SKM-1 (cell line): ENCODE measurements at regions not wholly inside any gene's neighbourhood (a gene's known extent, or its start where the extent isn't known, plus 50 kb on each side); places are given as distances from the start of the nearest gene placed in this dataset.
"Not testable (repeated sequence)": the region's sequence is repeated elsewhere in the genome, so short reads cannot be mapped to it uniquely, and the experiment has no call there.

Source experiments
- DNase-seq: peaks from one replicate; lab custom pipeline; 2025; ENCODE audit not compliant: unreplicated experiment; lab: John Stamatoyannopoulos, UW

DNA sequence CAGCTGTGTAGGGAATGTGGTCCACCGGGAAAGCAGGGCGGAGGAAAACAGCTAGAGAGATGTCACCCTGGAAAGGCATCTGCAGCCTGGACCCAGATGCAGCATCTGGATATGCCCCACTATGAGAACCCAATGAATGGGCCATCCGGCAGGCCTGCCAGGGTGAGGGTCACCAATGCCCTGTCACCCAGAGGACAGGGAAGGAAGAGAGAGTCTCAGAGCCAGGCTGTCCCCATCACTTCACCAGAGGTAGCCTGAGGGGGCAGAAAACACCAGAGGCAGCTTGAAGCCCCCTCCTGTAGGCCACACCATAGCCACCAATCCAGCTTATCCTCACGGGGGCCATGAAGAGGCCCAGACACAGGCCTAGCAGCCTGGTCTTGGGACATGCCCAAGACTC lies 118.8 kb downstream of the TUBA3C start:
- no peak for DNase-seq

DNA sequence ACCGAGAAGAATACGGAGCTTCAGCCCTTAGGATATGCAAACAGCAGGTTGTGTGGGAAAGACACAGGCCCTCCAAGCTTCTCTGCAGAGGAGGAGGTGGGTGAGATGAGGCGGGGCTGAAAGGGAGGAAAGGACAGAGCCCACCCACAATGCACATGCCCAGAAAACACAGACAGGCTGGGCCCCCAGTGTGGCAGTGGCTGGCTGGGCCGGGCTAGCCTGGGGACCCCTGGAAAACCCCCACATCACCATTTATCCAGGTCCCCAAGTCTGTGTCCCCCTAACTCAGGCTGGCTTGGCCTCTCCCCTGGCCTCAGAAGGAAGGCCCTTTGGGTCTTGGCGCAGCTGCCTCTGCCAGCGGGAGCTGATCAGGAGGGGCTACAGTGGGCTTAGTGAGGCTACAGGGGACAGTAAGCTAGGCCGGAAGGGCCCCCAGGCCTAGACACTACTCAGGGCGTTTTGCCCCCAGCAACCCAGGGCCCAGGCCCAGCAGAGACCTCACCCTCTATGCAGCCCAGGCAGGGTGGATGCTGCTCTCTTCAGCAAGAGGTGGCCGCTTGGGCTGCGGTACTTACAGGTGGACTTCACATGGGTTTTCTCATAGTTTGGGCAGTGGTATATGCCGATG lies 119.5 kb downstream of the TUBA3C start:
- no peak for DNase-seq

DNA sequence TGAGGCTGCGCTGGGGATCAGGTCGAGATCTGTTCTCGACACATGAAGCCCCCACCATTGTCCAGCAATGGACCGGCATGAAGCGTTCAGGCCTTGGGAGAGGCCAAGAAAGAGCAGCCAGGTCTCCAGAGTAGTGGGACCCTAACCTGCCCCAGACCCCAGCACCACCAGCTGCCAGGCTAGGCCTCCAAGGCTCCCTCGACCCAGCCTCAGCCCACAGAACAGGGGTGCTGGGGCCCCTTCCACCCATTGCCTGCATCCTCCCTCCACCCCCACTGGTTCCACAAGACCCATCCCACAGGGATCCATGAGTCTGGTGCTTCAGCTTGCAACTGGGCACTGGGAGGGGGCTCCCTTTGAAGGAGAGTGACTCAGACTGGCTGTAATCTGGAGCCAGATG lies 120.3 kb downstream of the TUBA3C start:
- no peak for DNase-seq

DNA sequence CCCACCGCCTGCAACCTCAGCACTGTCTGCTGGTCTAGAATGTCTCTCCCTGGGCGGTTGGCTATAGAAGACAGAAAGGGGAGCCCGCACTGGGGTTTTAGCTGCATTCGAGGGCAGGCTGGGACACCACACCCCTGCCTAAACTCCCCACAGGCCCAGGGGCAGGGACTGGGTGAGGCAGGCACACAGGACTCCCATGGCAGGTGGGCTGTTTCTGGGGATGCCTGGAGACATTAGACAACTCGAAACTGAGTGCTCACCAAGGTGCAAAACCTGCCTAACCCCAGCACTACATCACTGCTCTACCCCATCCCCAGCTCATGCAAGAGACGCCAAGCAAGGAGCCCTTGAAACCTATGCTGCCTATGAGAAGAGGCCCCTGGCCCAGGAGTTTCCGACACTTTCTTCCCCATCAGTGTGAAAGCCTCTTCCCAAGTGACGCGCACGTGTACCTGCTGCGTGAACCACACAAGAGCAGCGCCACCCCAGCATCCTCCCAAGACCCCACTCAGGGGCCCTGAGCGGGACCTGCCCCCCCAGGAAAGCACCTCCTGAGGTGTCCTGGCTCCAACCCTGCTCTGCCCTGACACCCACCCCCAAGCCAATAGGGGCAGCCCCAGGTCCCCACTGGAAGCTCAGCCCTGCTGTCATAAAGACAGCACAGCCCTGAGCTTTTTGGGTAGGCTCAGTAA lies 121.2 kb downstream of the TUBA3C start:
- no peak for DNase-seq

DNA sequence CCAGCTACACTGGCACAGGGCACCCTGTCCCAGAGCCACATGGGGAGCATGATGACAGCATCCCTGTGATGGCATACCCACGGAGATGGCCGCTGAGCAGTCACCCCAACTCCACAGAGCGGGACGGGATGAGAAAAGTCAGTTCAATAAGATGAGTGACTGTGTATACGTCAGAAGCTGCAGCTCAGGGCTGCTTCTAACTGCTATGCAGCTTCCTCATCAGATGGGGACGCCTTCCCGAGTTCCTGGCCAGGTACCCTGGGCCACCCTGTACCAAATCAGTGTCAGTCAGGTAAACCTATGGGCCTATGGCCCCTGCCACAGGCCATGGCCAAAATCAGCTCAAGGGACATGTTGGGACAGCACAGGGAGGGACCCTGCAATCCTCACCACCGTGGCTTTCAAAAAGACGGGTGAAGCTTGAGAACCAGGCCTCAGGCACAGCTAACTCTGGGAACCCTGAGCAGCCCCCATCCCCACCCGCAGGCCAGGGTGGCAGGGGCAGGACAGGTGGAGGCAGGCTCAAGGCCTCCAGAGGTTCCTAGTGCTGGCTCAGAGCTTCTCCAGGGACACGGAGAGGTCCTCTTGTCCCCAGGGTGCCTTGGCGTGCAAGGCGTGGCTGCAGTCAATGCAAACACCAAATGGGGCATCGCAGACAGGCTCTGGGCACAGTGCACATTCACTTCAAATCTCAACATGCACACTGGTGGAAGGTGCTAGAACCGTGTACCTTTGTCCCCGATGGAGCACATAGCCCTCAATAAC lies 122.4 kb downstream of the TUBA3C start:
- no peak for DNase-seq

DNA sequence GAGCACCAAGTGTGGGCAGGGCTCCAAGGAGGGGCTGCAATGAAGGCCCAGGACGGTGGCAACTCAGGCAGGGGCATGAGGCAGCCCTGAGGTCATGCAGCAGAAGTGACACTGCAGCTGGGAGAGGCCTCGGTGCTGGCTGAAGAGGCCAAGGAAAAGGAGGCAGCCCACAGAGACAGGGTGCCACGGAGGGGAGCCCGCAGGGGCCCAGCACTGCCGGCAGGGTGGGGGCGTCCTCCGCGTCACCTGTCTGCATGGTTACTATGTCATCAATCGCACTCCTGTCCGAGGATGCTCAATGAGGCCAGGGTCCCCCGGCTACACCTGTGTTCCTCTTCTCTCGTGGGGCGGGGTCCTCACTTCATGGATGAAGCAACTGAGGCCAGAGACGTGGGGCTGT lies 123.1 kb downstream of the TUBA3C start:
- DNase-seq, result no peak

DNA sequence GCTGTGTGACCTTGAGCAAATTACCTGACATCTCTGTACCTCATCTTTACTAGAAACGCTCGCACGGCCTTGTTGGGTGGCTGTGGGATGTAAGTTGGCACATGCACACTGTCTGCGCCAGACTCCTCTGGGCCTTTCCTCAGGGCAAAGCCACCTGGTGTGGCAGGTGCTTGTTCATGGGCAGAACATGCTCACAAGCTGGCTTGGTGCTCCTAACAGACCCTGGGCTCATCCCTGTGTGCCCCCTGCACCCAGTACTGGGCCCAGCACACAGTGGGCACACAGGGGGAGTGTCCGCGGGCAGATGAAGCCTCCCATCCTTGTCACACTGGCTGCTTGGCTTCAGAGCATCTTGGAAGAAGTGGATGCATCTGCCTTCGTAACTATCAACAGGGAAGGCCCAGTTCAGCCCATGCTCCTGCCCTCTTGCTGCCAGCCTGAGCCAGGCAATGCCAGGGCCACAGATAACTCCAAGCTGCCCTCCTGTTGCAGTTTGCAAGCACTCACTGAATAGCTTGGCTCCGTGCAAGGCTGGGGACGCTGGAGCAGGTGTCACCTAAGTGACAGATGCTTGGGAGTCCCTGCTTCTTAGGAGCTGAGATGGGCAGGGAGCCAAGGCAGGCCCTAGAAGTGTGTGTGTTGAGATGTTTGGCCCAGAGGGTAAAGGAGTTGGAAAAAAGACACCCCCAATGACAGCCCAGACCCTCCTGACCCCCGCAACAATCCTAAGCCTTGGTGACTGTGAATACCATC lies 123.9 kb downstream of the TUBA3C start:
- no peak for DNase-seq

DNA sequence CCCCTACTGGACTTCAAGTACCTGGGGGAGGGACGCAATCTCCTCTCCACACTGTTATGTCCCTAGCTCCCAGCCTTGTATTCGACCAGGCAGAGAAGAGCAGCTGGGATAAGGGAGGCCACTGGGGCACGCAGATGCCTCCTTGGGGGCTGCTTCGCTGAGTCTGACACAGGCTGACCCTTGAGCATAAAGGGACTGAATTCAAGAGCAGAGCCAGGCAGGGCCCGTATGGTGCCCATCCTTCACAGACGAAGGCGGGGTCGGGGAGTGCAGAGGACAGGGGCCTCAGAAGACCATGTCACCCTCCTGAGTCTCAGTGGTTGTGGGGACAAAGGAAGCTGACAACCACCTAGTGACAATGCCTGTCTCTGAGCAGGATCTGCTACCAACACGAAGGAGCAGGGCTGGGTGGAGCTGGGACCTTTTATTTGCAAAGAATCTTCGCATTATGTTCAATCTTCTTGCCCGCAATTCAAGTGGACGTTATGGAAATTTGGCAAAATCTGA lies 124.6 kb downstream of the TUBA3C start:
- no peak for DNase-seq

DNA sequence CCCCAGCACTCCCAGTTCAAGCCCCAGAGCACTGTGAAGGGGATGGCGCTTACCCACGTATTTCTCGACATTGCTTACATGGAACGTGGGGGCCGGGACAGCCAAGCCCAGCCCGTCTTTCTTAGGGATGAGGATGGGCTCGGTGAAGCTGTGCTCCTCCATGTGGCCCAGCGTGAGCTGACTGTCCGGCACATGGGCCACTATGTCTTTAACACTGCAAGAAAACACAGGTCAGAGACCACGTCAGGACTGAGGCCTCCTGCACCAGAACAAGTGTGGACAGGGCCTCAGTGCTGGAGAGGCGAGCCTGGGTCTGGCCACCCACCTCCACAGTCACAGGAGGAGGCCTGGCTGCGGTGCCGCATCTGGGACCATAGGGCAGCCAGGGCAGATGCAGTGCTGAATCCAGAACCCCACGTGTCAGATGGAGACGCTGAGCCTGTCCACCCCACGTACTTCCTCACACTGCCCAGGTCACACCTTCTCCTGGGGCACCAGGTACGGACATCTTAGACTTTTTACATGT lies 125.2 kb downstream of the TUBA3C start:
- DNase-seq, result no peak

DNA sequence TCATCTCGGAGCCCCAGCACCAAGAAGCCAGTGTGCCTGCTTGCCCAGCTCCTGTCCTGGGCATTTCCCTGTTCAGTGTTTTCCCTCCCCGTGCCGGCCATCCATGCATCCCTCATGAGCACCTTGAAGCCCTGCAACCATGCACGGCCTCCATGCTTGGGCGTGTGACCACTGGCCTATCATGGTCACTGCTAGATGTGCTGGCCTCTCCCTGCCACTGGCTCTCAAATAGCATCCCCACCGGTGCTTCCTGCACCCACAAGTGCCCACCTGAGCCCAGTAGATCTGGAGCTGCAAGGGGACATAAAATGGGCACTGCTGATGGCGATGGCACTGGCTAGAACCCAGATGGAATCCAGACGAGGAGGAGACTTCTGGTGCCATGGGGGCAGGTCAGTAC lies 126.0 kb downstream of the TUBA3C start:
- no peak for DNase-seq

DNA sequence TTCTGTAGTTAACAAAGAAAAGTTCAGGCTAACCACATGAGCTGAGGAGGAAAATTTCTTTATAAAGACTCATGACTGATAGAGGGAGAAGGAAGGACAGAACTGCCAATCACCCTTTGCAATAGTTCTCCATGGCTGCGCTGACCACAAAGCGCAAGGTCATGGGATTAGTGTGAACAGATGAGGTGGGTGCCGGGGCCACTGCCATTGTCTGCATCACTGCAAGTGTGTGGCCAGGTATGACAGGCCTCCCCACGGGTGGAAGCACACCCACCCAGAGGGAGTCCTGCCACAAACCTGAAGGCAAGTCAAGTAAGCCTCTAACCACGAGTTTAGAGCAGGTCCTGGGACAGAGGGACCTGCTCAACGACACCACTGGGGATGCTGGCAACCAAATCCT lies 128.1 kb downstream of the TUBA3C start:
- no peak for DNase-seq

DNA sequence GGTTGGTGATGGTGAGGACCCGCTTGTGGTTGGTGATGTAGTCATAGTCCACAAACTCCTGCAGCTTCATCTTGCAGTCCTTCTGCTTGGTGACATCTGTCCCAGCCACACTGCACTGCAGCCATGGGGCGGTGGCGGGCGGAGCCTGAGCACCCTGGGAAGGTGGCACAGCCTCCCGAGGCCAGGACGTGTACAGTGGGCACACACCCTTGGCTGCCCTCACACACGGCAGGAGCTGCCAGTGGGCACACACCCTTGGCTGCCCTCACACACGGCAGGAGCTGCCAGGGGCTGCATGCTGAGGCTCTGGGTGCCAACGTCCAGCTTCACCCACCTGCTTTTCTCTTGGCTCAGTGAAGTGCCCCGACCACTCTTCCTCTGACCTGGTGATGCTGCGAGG lies 128.7 kb downstream of the TUBA3C start:
- no peak for DNase-seq

DNA sequence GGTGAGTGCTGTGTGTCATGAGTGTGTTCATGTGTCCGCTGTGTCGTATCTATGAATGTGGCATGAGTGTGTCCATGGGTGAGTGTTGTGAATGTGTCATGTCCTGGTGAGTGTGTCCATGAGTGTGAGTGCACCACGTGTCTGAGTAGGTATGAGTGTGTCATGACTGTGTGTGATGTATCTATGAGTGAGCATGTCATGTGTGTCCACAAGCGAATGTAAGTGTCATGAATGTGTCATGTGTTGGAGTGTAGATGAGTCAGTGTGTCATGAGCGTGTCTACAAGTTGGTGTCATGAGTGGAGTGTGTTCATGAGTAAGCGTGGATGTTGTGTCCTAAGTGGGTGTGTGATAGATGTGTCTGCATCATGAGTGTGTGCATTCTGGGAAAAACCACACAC lies 129.4 kb downstream of the TUBA3C start:
- DNase-seq, result no peak

DNA sequence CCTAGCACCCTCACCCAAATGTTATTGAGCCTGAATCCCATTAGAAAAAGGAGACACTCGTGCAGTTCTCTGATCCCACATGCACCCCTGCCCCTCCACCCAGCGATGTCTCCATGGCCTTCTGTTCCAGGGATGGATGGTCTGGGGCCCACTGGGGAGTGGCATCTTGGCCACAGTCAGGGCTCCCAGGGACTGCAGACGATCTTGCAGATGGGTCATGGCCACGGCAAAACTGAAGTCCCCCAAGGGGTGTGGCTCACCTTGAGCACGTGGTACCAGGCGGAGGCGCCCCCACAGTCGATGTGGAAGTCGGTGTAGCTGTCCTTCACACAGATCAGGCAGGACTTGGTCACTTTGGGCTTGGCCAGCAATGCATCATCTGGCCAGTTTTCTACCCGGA lies 130.7 kb downstream of the TUBA3C start:
- DNase-seq, result no peak

DNA sequence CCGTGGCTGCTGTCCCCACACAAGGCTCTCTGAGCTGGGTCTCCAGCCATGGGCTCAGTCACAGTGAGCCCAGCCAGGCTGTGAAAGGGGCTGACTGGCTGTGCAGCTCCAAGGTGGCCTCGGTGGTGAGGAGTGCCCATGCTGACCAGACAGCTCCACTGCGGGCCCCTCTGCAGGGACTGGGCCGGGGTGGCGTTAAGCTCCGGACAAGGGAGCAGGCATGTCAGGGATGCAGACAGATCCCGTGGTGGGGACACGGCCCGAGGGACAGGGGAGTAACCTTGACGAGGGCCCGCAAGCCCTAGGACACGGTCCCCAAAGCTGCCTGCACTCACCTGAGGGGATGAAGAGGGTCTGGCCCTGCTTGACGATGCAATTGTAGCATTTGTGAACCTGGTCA lies 132.0 kb downstream of the TUBA3C start:
- not testable (repeated sequence) for DNase-seq

DNA sequence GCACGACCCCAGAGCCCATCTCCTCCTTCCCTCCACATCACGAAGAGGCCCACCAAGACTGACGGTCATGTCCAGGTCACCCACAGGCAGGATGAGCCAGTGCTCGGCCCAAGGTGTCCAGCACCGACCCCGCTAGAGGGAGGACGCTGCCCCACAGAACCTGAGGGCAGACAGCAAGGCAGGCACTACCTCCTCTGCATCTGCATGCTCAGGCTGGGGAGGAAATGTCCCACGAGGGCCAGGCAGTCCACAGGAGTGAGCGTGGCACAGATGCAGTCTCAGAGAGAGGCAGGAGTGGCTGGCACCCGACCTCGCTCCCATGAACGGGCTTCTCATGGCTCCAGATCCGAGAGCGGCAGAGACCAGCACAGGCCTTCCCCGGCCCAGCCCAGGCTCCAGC lies 133.2 kb downstream of the TUBA3C start:
- DNase-seq, result no peak

DNA sequence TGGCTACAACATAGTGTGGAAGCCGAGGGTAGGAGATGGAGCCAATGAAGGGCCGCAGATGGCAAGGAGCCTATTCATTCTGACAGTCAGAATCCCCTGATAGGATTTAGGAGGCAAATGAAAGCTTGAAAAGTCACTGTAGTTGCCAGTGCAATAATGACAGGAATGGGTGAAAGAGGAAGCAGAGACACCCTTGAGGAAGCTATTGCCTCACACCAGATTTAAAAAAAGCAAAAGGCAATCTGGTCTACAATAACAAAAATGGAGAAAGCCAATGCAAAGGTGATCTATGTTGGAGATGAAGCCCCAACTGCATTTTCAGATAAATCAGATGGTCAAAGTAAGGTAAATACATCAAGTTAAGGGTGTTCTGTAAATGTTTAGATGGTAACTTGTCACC lies 158.5 kb downstream of the TUBA3C start:
- peak; percentile 28 for DNase-seq

DNA sequence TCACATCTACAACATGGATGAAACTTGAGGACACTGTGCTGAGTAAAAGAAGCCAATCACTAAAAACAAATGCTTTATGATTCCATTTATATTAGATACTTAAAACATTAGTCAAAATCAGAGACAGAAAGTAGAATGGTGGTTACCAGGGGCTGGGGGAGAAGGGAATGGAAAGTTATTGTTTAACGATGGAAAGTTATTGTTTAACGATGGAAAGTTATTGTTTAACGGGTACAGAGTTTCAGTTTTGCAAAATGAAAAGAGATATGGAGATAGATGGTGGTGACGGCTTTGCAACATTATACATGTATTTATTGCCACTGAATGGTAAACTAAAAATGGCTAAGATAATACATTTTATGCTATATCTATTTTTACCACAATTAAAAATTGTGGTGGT lies 160.6 kb downstream of the TUBA3C start:
- no peak for DNase-seq

DNA sequence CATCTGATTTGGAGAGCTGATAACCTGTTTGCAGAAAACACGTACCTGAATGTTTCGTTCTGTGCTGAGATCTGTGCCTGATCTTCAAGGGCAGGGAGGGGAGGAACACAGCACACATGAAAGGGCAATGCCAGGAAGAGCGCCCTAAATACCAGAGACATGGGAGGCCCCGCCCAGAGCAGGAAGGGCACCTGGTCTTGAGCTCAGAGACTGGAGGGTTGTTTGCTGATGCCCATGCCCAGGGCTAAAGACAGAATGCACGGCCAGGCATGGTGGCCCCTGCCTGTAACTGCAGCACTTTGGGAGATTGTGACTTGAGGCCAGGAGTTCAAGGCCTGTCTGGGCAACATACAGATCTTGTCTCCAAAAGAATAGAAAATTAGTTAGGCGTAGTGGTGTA lies 183.2 kb downstream of the TUBA3C start:
- DNase-seq, result no peak

DNA sequence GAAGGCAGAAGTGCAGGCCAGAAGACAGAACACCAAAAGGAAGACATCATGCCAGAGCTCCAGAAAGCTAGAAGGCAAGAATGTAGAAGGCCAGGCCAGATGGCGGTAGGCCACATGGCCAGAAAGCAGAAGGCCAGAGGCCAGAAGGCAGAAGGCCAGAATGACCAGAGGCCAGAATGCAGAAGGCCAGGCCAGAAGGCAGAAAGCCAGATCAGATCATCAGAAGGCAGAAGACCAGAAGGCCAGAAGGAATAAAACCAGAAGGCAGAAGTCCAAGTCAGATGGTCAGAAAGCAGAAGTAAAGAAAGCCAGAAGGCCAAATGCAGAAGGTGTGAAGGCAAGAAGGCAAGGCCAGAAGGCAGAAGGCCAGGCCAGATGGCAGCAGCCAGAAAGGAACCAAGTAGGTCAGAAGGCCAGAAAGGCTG lies 185.0 kb downstream of the TUBA3C start:
- no peak for DNase-seq

DNA sequence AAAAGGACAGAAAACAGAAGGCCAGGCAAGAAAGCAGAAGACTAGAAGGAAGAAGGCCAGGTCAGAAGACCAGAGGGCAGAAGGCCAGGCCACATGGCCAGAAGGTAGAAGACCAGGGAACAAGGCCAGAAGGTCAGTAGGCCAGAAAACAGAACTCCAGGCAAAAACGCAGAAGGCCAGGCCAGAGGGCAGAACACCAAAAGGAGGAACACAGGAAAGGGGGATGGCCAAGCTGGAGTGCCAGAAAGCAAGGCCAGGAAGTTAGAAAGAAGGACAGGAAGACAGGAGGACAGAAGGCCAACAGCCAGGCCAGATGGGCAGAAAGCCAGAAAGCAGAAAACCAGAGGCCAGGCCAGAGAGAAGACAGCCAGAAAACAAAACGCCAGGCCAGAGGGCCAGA lies 185.4 kb downstream of the TUBA3C start:
- DNase-seq, result no peak
